Muscle of back (tissue), 3 donors: ENCODE measurements at regions not wholly inside any gene's neighbourhood (a gene's known extent, or its start where the extent isn't known, plus 50 kb on each side); places are given as distances from the start of the nearest gene placed in this dataset.
"Not testable (repeated sequence)": the region's sequence is repeated elsewhere in the genome, so short reads cannot be mapped to it uniquely, and the experiment has no call there.

Source experiments
- DNase-seq, 3 donors: peaks; one replicate each; pipeline versions ENCODE4 v3.0.0 to v3.0.0-alpha.2; 2013

- peak in 1 of 3 donors; percentile 50 for DNase-seq
Measured at GRCh38 chr21:35475009-35475408, 425.9 kb upstream of the RUNX1 start.

GRCh38 chr21:35473496-35473895 lies 424.4 kb upstream of the RUNX1 start:
- no peak for DNase-seq

GRCh38 chr21:35470522-35470921 lies 421.4 kb upstream of the RUNX1 start:
- no peak for DNase-seq

- peak in 1 of 3 donors; percentile 51 for DNase-seq
Measured at GRCh38 chr21:35469498-35469897, 420.4 kb upstream of the RUNX1 start.

GRCh38 chr21:35468991-35469390 lies 419.9 kb upstream of the RUNX1 start:
- DNase-seq: no peak

GRCh38 chr21:35467566-35467965 lies 418.5 kb upstream of the RUNX1 start:
- peak in 1 of 3 donors; percentile 40 for DNase-seq

- DNase-seq: not testable (repeated sequence)
Measured at GRCh38 chr21:35466681-35467080, 417.6 kb upstream of the RUNX1 start.

GRCh38 chr21:35465741-35466140 lies 416.6 kb upstream of the RUNX1 start:
- no peak for DNase-seq

GRCh38 chr21:35461700-35462099 lies 412.6 kb upstream of the RUNX1 start:
- DNase-seq: no peak

- DNase-seq: no peak
Measured at GRCh38 chr21:35460441-35460840, 411.3 kb upstream of the RUNX1 start.

- no peak for DNase-seq
Measured at GRCh38 chr21:35458405-35458804, 409.3 kb upstream of the RUNX1 start.

GRCh38 chr21:35457097-35457804 lies 408.1 kb upstream of the RUNX1 start:
- no peak for DNase-seq

GRCh38 chr21:35451276-35451675 lies 402.2 kb upstream of the RUNX1 start:
- no peak for DNase-seq

GRCh38 chr21:35450830-35451229 lies 401.7 kb upstream of the RUNX1 start:
- no peak for DNase-seq

GRCh38 chr21:35449846-35450245 lies 400.7 kb upstream of the RUNX1 start:
- no peak for DNase-seq

GRCh38 chr21:35448876-35449599 lies 399.9 kb upstream of the RUNX1 start:
- DNase-seq: no peak

- DNase-seq: no peak
Measured at GRCh38 chr21:35444391-35444790, 395.3 kb upstream of the RUNX1 start.

GRCh38 chr21:35441868-35442582 lies 392.9 kb upstream of the RUNX1 start:
- DNase-seq: no peak

GRCh38 chr21:35438643-35439404 lies 389.7 kb upstream of the RUNX1 start:
- no peak for DNase-seq

- no peak for DNase-seq
Measured at GRCh38 chr21:35437941-35438340, 388.8 kb upstream of the RUNX1 start.

- DNase-seq: no peak
Measured at GRCh38 chr21:35436899-35437298, 387.8 kb upstream of the RUNX1 start.

GRCh38 chr21:35432601-35433000 lies 383.5 kb upstream of the RUNX1 start:
- DNase-seq: not testable (repeated sequence)
